ENCODE measurements at regions not wholly inside any gene's neighbourhood (a gene's known extent, or its start where the extent isn't known, plus 50 kb on each side); places are given as distances from the start of the nearest gene placed in this dataset.

GRCh38 chr3:193945143-193945542 lies 190.8 kb upstream of the HES1 start:
- BruUV-seq (replicated peaks): no TSS peak
- Histone ChIP-seq H3K9ac (ENCODE audit: low read length) (no peak overlapping the region), H3K36me3 (ENCODE audit: control insufficient read depth in 1 of 2, insufficient read depth in 2 of 2, low read length in 2 of 2) (no peaks in the 10 kb centered on the region), H3K27ac (ENCODE audit: low read depth, low read length) (no peak overlapping the region), H3K79me2 (ENCODE audit: insufficient read depth, low read length) (no peaks in the 10 kb centered on the region), H3K4me2 (ENCODE audit: low read length) (no peak overlapping the region), H3K4me3 (replicated peaks in 1 of 2; ENCODE audit: low read depth in 1 of 2, low read length in 2 of 2) (no peak overlapping the region), H3K9me3 (ENCODE audit: control insufficient read depth in 1 of 2, insufficient read depth in 1 of 2, low read depth in 1 of 2, low read length in 2 of 2) (no peaks in the 10 kb centered on the region), H3K27me3 (ENCODE audit: insufficient read depth, low read length) (peaks cover 8% of the 10 kb centered on the region; the same call in 1 of the 2 replicates), H2AFZ (ENCODE audit: low read depth, low read length, poor library complexity, severe bottlenecking) (no peak overlapping the region), H4K20me1 (ENCODE audit: insufficient read depth) (no peaks in the 10 kb centered on the region), H3K9me2 (ENCODE audit: insufficient read depth) (no peaks in the 10 kb centered on the region), H3K4me1 (ENCODE audit: control insufficient read depth in 1 of 2, insufficient read depth in 2 of 2, low read length in 2 of 2) (peaks cover 15 to 47% of the 10 kb centered on the region in 2 experiments; a peak in 3 of 4 replicates)
- DNase-seq (ENCODE audit: low read depth, low spot score): no peak
- no peak for ATAC-seq
- ChIA-PET CTCF (no interaction called here), RAD21 (ENCODE audit: low non-redundant PET in 1 of 2, low total read pairs in 2 of 2, uncharacterized antibody in 2 of 2, unreplicated experiment in 2 of 2) (no interaction called here), POLR2A (no interaction called here)
- intact Hi-C loops (cut with micrococcal nuclease): no loop called here
- no peak for TF ChIP-seq ZBTB33 (IDR thresholded peaks at IDR 0.05; ENCODE audit: extremely low read depth, insufficient replicate concordance, low read length)
- peak; percentile 19; the same call in 1 of the 2 replicates for TF ChIP-seq RAD21 (IDR thresholded peaks at IDR 0.05; ENCODE audit: low read depth)
- TF ChIP-seq ZNF274 (IDR thresholded peaks at IDR 0.05; ENCODE audit: low read depth, low read length): no peak

- Histone ChIP-seq H2AFZ (ENCODE audit: low read depth, low read length, poor library complexity, severe bottlenecking) (no peak overlapping the region), H3K9me3 (ENCODE audit: control insufficient read depth in 1 of 2, insufficient read depth in 1 of 2, low read depth in 1 of 2, low read length in 2 of 2) (no peaks in the 10 kb centered on the region), H3K4me3 (replicated peaks in 1 of 2; ENCODE audit: low read depth in 1 of 2, low read length in 2 of 2) (no peak overlapping the region), H3K79me2 (ENCODE audit: insufficient read depth, low read length) (no peaks in the 10 kb centered on the region), H3K36me3 (ENCODE audit: control insufficient read depth in 1 of 2, insufficient read depth in 2 of 2, low read length in 2 of 2) (no peaks in the 10 kb centered on the region), H3K9ac (ENCODE audit: low read length) (no peak overlapping the region), H3K27ac (ENCODE audit: low read depth, low read length) (no peak overlapping the region), H3K4me2 (ENCODE audit: low read length) (peak overlapping the region; percentile 43), H4K20me1 (ENCODE audit: insufficient read depth) (no peaks in the 10 kb centered on the region), H3K27me3 (ENCODE audit: insufficient read depth, low read length) (peaks cover 8% of the 10 kb centered on the region; the same call in 1 of the 2 replicates), H3K4me1 (ENCODE audit: control insufficient read depth in 1 of 2, insufficient read depth in 2 of 2, low read length in 2 of 2) (peaks cover 15 to 50% of the 10 kb centered on the region in 2 experiments), H3K9me2 (ENCODE audit: insufficient read depth) (no peaks in the 10 kb centered on the region)
- ChIA-PET CTCF (no interaction called here), RAD21 (ENCODE audit: low non-redundant PET in 1 of 2, low total read pairs in 2 of 2, uncharacterized antibody in 2 of 2, unreplicated experiment in 2 of 2) (no interaction called here), POLR2A (no interaction called here)
- DNase-seq (ENCODE audit: low read depth, low spot score) (peak; percentile 79), ATAC-seq (peak; percentile 79)
- intact Hi-C loops (cut with micrococcal nuclease): no loop called here
- no TSS peak for BruUV-seq (replicated peaks)
- TF ChIP-seq JUND (IDR thresholded peaks at IDR 0.05): peak; percentile 83
- 0 out of 2 replicates have a peak, but pooled peaks have one; percentile 52 for TF ChIP-seq SRF (IDR thresholded peaks at IDR 0.05; ENCODE audit: low read depth)
- peak; percentile 85 for TF ChIP-seq SP1 (IDR thresholded peaks at IDR 0.05; ENCODE audit: low read depth)
- peak; percentile 43; the same call in 1 of the 2 replicates for TF ChIP-seq POLR2AphosphoS5 (IDR thresholded peaks at IDR 0.05; ENCODE audit: low read depth, low read length)
- TF ChIP-seq ELF1 (IDR thresholded peaks at IDR 0.05; ENCODE audit: borderline replicate concordance, low read depth): no peak
- no peak; the same call in 1 of the 2 replicates for TF ChIP-seq CEBPB (IDR thresholded peaks at IDR 0.05; ENCODE audit: low read depth)
- peak; percentile 27; the same call in 1 of the 2 replicates for TF ChIP-seq RAD21 (IDR thresholded peaks at IDR 0.05; ENCODE audit: low read depth)
- no peak for TF ChIP-seq ATF3 (IDR thresholded peaks at IDR 0.05)
- peak; percentile 52; the same call in 1 of the 2 replicates for TF ChIP-seq SIN3A (IDR thresholded peaks at IDR 0.05; ENCODE audit: low read depth)
- TF ChIP-seq POLR2A (IDR thresholded peaks at IDR 0.05; ENCODE audit: borderline replicate concordance, extremely low read depth, insufficient read depth, insufficient read length): no peak
- no peak for TF ChIP-seq ZNF274 (IDR thresholded peaks at IDR 0.05; ENCODE audit: low read depth, low read length)
- TF ChIP-seq CBX3 (IDR thresholded peaks at IDR 0.05; ENCODE audit: low read depth): peak; percentile 84; the same call in 1 of the 2 replicates
- TF ChIP-seq EGR1 (IDR thresholded peaks at IDR 0.05; ENCODE audit: low read depth): peak; percentile 51; the same call in 1 of the 2 replicates
- TF ChIP-seq ZBTB33 (IDR thresholded peaks at IDR 0.05; ENCODE audit: extremely low read depth, insufficient replicate concordance, low read length): no peak
- peak; percentile 76 for TF ChIP-seq FOSL1 (IDR thresholded peaks at IDR 0.05; ENCODE audit: low read depth)
Measured at GRCh38 chr3:193946945-193947344, 189.0 kb upstream of the HES1 start.
